ENCODE measurements at regions not wholly inside any gene's neighbourhood (a gene's known extent, or its start where the extent isn't known, plus 50 kb on each side); places are given as distances from the start of the nearest gene placed in this dataset.

DNA sequence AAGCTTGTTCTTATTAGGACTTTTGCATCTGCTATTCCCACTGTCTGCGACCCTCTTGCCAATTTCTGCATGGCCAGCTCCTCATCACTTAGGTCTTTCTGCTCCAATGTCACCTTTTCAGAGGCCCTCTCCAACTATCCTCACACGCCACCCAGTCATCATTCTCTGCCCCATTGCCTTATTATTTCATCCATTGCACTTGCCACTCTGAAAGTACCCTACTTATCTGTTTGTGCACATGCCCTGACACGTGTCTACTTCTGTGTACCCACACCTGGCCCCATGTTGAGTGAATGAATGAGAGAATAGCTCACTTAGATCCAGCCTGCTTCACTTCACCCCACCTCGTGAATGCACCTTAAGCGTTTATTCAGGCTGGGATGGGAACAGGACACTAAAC lies 218.7 kb upstream of the TBX3 start:
- TF ChIP-seq, protein P1, sequence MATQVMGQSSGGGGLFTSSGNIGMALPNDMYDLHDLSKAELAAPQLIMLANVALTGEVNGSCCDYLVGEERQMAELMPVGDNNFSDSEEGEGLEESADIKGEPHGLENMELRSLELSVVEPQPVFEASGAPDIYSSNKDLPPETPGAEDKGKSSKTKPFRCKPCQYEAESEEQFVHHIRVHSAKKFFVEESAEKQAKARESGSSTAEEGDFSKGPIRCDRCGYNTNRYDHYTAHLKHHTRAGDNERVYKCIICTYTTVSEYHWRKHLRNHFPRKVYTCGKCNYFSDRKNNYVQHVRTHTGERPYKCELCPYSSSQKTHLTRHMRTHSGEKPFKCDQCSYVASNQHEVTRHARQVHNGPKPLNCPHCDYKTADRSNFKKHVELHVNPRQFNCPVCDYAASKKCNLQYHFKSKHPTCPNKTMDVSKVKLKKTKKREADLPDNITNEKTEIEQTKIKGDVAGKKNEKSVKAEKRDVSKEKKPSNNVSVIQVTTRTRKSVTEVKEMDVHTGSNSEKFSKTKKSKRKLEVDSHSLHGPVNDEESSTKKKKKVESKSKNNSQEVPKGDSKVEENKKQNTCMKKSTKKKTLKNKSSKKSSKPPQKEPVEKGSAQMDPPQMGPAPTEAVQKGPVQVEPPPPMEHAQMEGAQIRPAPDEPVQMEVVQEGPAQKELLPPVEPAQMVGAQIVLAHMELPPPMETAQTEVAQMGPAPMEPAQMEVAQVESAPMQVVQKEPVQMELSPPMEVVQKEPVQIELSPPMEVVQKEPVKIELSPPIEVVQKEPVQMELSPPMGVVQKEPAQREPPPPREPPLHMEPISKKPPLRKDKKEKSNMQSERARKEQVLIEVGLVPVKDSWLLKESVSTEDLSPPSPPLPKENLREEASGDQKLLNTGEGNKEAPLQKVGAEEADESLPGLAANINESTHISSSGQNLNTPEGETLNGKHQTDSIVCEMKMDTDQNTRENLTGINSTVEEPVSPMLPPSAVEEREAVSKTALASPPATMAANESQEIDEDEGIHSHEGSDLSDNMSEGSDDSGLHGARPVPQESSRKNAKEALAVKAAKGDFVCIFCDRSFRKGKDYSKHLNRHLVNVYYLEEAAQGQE (IDR thresholded peaks at IDR 0.05; ENCODE audit: borderline replicate concordance): no peak

DNA sequence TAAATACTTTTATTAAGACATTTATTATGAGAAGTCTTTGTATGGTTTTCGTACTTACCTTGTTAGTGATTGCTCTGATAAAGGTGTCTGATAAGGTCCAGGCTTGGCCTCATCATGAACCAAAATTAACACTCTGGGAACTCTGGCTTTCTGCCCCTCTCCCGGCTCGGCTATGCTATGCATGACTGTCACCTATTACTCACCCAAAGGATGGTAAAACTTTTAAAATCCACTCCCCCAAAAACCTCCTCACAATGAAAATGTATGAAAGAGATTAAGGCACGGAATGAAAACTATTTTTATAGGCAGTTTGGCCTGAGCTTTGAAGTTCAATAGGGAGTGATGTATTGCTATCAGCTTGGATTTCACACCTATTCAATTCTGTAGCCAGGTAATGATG lies 217.3 kb upstream of the TBX3 start:
- H3K4me3 ChIP-seq (ENCODE audit: low read length): no peak overlapping the region
- H3K27me3 ChIP-seq (ENCODE audit: insufficient read depth, low read depth, low read length): no peaks in the 10 kb centered on the region
- H4K20me1 ChIP-seq (ENCODE audit: insufficient read depth): no peaks in the 10 kb centered on the region
- H3K27ac ChIP-seq (ENCODE audit: low read length): no peak overlapping the region
- H2AFZ ChIP-seq (ENCODE audit: low read depth, low read length): no peak overlapping the region
- H3K9me3 ChIP-seq (ENCODE audit: low read length): no peaks in the 10 kb centered on the region
- H3F3A ChIP-seq (ENCODE audit: insufficient read depth, low read length, poor library complexity, severe bottlenecking): no peaks in the 10 kb centered on the region
- TF ChIP-seq RAD21 (conservative IDR thresholded peaks at IDR 0.05) (no peak), POLR2AphosphoS5 (IDR thresholded peaks at IDR 0.05) (no peak), EP300 (conservative IDR thresholded peaks at IDR 0.05; ENCODE audit: poor library complexity, severe bottlenecking) (no peak), MXI1 (conservative IDR thresholded peaks at IDR 0.05; ENCODE audit: poor library complexity, severe bottlenecking) (no peak), EZH2 (IDR thresholded peaks at IDR 0.05; ENCODE audit: borderline replicate concordance, insufficient read depth, low read length, poor library complexity, severe bottlenecking) (no peak), TAF1 (IDR thresholded peaks at IDR 0.05; ENCODE audit: low read depth) (no peak), SMC3 (conservative IDR thresholded peaks at IDR 0.05; ENCODE audit: poor library complexity) (no peak)
- TF ChIP-seq, protein P1 (IDR thresholded peaks at IDR 0.05; ENCODE audit: borderline replicate concordance): no peak
- TF ChIP-seq, protein P2, sequence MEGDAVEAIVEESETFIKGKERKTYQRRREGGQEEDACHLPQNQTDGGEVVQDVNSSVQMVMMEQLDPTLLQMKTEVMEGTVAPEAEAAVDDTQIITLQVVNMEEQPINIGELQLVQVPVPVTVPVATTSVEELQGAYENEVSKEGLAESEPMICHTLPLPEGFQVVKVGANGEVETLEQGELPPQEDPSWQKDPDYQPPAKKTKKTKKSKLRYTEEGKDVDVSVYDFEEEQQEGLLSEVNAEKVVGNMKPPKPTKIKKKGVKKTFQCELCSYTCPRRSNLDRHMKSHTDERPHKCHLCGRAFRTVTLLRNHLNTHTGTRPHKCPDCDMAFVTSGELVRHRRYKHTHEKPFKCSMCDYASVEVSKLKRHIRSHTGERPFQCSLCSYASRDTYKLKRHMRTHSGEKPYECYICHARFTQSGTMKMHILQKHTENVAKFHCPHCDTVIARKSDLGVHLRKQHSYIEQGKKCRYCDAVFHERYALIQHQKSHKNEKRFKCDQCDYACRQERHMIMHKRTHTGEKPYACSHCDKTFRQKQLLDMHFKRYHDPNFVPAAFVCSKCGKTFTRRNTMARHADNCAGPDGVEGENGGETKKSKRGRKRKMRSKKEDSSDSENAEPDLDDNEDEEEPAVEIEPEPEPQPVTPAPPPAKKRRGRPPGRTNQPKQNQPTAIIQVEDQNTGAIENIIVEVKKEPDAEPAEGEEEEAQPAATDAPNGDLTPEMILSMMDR (IDR thresholded peaks at IDR 0.05; ENCODE audit: poor library complexity, severe bottlenecking): no peak
- H3K9me2 ChIP-seq (ENCODE audit: insufficient read depth, low read length): no peaks in the 10 kb centered on the region
- H3K36me3 ChIP-seq (ENCODE audit: insufficient read depth, low read length): no peaks in the 10 kb centered on the region
- H3K4me2 ChIP-seq (ENCODE audit: low read length): no peak overlapping the region
- no peak overlapping the region for H3K9ac ChIP-seq (ENCODE audit: low read length)
- H3K79me2 ChIP-seq (replicated peaks; ENCODE audit: insufficient read depth, low read length): no peaks in the 10 kb centered on the region

More for the DNA sequence above, 218.7 kb upstream of the TBX3 start:
- Histone ChIP-seq H3K9me2 (ENCODE audit: insufficient read depth, low read length) (no peaks in the 10 kb centered on the region), H4K20me1 (ENCODE audit: insufficient read depth) (no peaks in the 10 kb centered on the region), H3K36me3 (ENCODE audit: insufficient read depth, low read length) (no peaks in the 10 kb centered on the region), H3F3A (ENCODE audit: insufficient read depth, low read length, poor library complexity, severe bottlenecking) (no peaks in the 10 kb centered on the region), H3K4me2 (ENCODE audit: low read length) (no peak overlapping the region), H2AFZ (ENCODE audit: low read depth, low read length) (no peak overlapping the region), H3K9me3 (ENCODE audit: low read length) (no peaks in the 10 kb centered on the region), H3K27ac (ENCODE audit: low read length) (no peak overlapping the region), H3K79me2 (replicated peaks; ENCODE audit: insufficient read depth, low read length) (no peaks in the 10 kb centered on the region), H3K4me3 (ENCODE audit: low read length) (no peak overlapping the region), H3K27me3 (ENCODE audit: insufficient read depth, low read depth, low read length) (no peaks in the 10 kb centered on the region), H3K9ac (ENCODE audit: low read length) (no peak overlapping the region)
